22Rv1 (cell line): ENCODE measurements at regions not wholly inside any gene's neighbourhood (a gene's known extent, or its start where the extent isn't known, plus 50 kb on each side); places are given as distances from the start of the nearest gene placed in this dataset.

Experiments
- CTCF ChIP-seq: fragments of 450-650 bp; IDR thresholded peaks from 2 replicates; pipeline ENCODE4 v1.5.1; 2017; ENCODE audit warnings: mild to moderate bottlenecking
- ZFX ChIP-seq: fragments of 450-650 bp; IDR thresholded peaks from 2 replicates; pipeline ENCODE4 v1.6.1; 2017; ENCODE audit warnings: antibody characterized with exemption, borderline replicate concordance

GRCh38 chr6:55696501-55696900 is 117.5 kb upstream of the HMGCLL1 start:
- TF ChIP-seq CTCF (no peak), ZFX (no peak)
